ENCODE measurements at regions not wholly inside any gene's neighbourhood (a gene's known extent, or its start where the extent isn't known, plus 50 kb on each side); places are given as distances from the start of the nearest gene placed in this dataset.
"Not testable (repeated sequence)": the region's sequence is repeated elsewhere in the genome, so short reads cannot be mapped to it uniquely, and the experiment has no call there.

DNA sequence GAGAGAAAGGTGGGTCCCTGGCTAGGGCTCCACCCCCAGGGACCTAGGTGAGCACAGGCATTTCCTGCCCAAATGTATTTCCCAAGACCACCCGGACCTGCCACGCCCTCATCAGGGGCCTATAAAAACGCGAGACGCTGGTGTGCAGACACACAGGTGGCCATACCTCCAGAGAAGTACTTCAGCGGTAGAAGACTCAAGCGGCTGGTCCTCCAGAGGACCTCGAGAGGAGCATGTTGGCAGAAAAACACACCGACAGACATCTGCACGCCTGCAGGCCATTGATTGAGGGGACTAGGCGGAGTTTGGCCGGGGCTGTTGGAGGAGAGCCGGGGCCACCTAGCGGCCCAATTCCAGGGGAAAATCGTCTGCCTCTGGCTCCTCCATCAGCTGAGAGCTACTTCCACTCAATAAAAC, 695.8 kb upstream of the MMS22L start:
- no peak for TF ChIP-seq GABPA (IDR thresholded peaks at IDR 0.05; ENCODE audit: low read depth)
- Histone ChIP-seq H3K27me3 (ENCODE audit: insufficient read depth, poor library complexity, severe bottlenecking) (no peaks in the 10 kb centered on the region), H3K27ac (replicated peaks) (no peak overlapping the region), H3K4me3 (replicated peaks; ENCODE audit: insufficient read depth, low read length) (no peak overlapping the region)
- no peak for DNase-seq (ENCODE audit: low read depth in 1 of 2, low spot score in 1 of 2)

DNA sequence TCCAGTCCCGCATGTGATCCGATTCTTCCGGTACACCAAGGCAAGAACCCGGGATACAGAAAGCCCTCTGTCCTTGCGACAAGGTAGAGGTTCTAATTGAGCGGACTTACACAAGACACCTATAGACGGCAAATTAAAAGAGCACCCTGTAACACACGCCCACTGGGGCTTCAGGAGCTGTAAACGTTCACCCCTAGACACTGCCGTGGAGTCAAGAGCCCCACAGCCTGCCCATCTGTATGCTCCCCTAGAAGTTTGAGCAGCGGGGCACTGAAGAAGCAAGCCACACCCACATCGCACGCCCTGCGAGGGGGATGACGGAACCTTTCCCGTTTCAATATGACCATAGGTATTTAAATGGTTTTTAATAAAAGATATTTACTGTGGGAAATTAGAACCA, 696.3 kb upstream of the MMS22L start:
- not testable (repeated sequence) for DNase-seq (ENCODE audit: low read depth in 1 of 2, low spot score in 1 of 2); H3K27me3 ChIP-seq (ENCODE audit: insufficient read depth, poor library complexity, severe bottlenecking); H3K4me3 ChIP-seq (replicated peaks; ENCODE audit: insufficient read depth, low read length); H3K27ac ChIP-seq (replicated peaks)

DNA sequence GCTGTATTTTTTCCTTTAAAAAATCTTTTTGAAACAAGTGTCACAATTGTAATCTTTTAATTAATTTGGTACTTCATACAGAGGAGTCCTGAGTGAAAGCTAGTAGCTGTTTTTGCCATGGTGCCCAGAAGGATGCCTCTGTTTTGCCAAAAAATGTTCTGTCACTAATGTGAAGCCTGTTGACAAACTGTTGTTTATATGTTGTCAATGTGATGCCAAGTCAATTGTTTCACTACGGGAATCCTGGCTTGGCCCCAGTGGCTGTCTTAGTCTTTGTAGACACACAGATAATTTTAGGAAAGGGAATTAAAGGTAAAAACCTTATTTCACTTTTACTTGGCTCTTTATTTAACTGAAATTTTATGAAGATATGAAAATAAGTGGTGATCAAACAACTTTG, 706.4 kb upstream of the MMS22L start:
- Histone ChIP-seq H3K4me3 (replicated peaks; ENCODE audit: insufficient read depth, low read length) (no peak overlapping the region), H3K27me3 (ENCODE audit: insufficient read depth, poor library complexity, severe bottlenecking) (no peaks in the 10 kb centered on the region), H3K27ac (replicated peaks) (no peak overlapping the region)
- no peak for TF ChIP-seq GABPA (IDR thresholded peaks at IDR 0.05; ENCODE audit: low read depth)
- no peak for TF ChIP-seq SPI1 (IDR thresholded peaks at IDR 0.05; ENCODE audit: borderline replicate concordance, low read depth)
- TF ChIP-seq, protein P1, sequence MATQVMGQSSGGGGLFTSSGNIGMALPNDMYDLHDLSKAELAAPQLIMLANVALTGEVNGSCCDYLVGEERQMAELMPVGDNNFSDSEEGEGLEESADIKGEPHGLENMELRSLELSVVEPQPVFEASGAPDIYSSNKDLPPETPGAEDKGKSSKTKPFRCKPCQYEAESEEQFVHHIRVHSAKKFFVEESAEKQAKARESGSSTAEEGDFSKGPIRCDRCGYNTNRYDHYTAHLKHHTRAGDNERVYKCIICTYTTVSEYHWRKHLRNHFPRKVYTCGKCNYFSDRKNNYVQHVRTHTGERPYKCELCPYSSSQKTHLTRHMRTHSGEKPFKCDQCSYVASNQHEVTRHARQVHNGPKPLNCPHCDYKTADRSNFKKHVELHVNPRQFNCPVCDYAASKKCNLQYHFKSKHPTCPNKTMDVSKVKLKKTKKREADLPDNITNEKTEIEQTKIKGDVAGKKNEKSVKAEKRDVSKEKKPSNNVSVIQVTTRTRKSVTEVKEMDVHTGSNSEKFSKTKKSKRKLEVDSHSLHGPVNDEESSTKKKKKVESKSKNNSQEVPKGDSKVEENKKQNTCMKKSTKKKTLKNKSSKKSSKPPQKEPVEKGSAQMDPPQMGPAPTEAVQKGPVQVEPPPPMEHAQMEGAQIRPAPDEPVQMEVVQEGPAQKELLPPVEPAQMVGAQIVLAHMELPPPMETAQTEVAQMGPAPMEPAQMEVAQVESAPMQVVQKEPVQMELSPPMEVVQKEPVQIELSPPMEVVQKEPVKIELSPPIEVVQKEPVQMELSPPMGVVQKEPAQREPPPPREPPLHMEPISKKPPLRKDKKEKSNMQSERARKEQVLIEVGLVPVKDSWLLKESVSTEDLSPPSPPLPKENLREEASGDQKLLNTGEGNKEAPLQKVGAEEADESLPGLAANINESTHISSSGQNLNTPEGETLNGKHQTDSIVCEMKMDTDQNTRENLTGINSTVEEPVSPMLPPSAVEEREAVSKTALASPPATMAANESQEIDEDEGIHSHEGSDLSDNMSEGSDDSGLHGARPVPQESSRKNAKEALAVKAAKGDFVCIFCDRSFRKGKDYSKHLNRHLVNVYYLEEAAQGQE (IDR thresholded peaks at IDR 0.05; ENCODE audit: insufficient replicate concordance, low read depth), result no peak
- no peak for TF ChIP-seq POLR2AphosphoS5 (IDR thresholded peaks at IDR 0.05; ENCODE audit: low read depth)
- TF ChIP-seq, protein P2, sequence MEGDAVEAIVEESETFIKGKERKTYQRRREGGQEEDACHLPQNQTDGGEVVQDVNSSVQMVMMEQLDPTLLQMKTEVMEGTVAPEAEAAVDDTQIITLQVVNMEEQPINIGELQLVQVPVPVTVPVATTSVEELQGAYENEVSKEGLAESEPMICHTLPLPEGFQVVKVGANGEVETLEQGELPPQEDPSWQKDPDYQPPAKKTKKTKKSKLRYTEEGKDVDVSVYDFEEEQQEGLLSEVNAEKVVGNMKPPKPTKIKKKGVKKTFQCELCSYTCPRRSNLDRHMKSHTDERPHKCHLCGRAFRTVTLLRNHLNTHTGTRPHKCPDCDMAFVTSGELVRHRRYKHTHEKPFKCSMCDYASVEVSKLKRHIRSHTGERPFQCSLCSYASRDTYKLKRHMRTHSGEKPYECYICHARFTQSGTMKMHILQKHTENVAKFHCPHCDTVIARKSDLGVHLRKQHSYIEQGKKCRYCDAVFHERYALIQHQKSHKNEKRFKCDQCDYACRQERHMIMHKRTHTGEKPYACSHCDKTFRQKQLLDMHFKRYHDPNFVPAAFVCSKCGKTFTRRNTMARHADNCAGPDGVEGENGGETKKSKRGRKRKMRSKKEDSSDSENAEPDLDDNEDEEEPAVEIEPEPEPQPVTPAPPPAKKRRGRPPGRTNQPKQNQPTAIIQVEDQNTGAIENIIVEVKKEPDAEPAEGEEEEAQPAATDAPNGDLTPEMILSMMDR (IDR thresholded peaks at IDR 0.05; ENCODE audit: insufficient read depth, low read length), result no peak
- no peak for DNase-seq (ENCODE audit: low read depth in 1 of 2, low spot score in 1 of 2)

DNA sequence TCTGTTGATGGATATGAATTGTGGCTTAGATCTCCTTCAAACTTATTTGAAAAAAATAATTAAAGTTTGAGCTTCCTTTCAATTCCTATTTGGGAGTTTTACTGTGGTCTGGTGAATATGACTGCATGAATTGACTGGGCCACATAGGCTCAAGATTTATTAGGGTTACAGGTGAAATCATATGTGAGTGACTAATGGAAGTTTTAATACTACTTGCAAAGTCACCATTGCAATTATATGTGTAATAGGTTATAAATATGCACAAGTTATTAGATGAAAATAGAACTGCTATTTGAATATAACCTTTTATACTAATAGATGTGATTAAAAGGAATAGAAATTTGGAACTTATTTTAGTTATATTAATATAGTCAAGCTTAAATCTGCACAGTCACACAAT, 712.1 kb upstream of the MMS22L start:
- TF ChIP-seq SPI1 (IDR thresholded peaks at IDR 0.05; ENCODE audit: borderline replicate concordance, low read depth) (no peak), POLR2AphosphoS5 (IDR thresholded peaks at IDR 0.05; ENCODE audit: low read depth) (no peak), GABPA (IDR thresholded peaks at IDR 0.05; ENCODE audit: low read depth) (no peak)
- TF ChIP-seq, protein P1 (IDR thresholded peaks at IDR 0.05; ENCODE audit: insufficient replicate concordance, low read depth), result no peak
- TF ChIP-seq, protein P2 (IDR thresholded peaks at IDR 0.05; ENCODE audit: insufficient read depth, low read length), result no peak
- Histone ChIP-seq H3K4me3 (replicated peaks; ENCODE audit: insufficient read depth, low read length) (no peak overlapping the region), H3K27ac (replicated peaks) (no peak overlapping the region), H3K27me3 (ENCODE audit: insufficient read depth, poor library complexity, severe bottlenecking) (no peaks in the 10 kb centered on the region)
- DNase-seq (ENCODE audit: low read depth in 1 of 2, low spot score in 1 of 2), result no peak

DNA sequence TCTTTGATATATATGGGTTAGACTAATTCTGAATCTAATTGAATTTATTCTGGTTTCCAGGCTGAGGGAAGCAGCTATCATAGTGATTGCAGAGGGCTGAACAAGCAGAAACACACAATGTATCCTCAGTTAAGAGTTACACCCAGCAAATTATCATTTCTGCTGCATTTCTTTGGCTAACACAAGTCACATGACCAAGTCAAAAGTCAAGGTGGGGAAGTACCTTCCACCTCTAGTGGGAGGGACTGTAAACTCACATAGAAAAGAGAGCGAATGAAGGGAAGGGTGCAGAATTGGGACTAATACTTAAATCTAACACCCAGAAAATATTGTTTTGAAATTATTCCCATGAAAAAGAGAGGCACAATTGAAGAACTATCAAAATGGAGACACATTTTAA, 719.7 kb upstream of the MMS22L start:
- no peak overlapping the region for H3K4me3 ChIP-seq (replicated peaks; ENCODE audit: insufficient read depth, low read length)
- TF ChIP-seq, protein P2 (IDR thresholded peaks at IDR 0.05; ENCODE audit: insufficient read depth, low read length), result no peak
- TF ChIP-seq POLR2AphosphoS5 (IDR thresholded peaks at IDR 0.05; ENCODE audit: low read depth), result no peak
- no peak for TF ChIP-seq GABPA (IDR thresholded peaks at IDR 0.05; ENCODE audit: low read depth)
- TF ChIP-seq SPI1 (IDR thresholded peaks at IDR 0.05; ENCODE audit: borderline replicate concordance, low read depth), result no peak

More for the DNA sequence above, 719.7 kb upstream of the MMS22L start:
- Histone ChIP-seq H3K27me3 (ENCODE audit: insufficient read depth, poor library complexity, severe bottlenecking) (no peaks in the 10 kb centered on the region), H3K27ac (replicated peaks) (no peak overlapping the region)
- DNase-seq (ENCODE audit: low read depth in 1 of 2, low spot score in 1 of 2), result no peak

All from HL-60 (cell line).